ENCODE measurements at regions not wholly inside any gene's neighbourhood (a gene's known extent, or its start where the extent isn't known, plus 50 kb on each side); places are given as distances from the start of the nearest gene placed in this dataset.

- ATAC-seq (ENCODE audit: insufficient read depth, low read depth), result no peak
- no peaks in the 10 kb centered on the region for H4K20me1 ChIP-seq (ENCODE audit: insufficient read depth, low read length)
- H3K9me3 ChIP-seq (ENCODE audit: insufficient read depth, low read length, severe bottlenecking), result no peaks in the 10 kb centered on the region
- no peak overlapping the region for H2AFZ ChIP-seq (ENCODE audit: low read depth, low read length)
- no peaks in the 10 kb centered on the region for H3K79me2 ChIP-seq (ENCODE audit: insufficient read depth, low read length)
- H3K27ac ChIP-seq (ENCODE audit: low read length), result no peak overlapping the region
- no peak overlapping the region for H3K4me3 ChIP-seq (ENCODE audit: low read depth in 1 of 2, low read length in 2 of 2)
- H3K9ac ChIP-seq (ENCODE audit: low read depth, low read length), result no peak overlapping the region
- no peak for TF ChIP-seq CTCF (IDR thresholded peaks at IDR 0.05; ENCODE audit: borderline replicate concordance, extremely low read depth, low read length, poor library complexity, severe bottlenecking)
- TF ChIP-seq EZH2 (IDR thresholded peaks at IDR 0.05; ENCODE audit: borderline replicate concordance, low read depth, low read length, severe bottlenecking), result no peak
- no peak for DNase-seq
- H3K27me3 ChIP-seq (ENCODE audit: insufficient read depth, low read length, poor library complexity), result no peaks in the 10 kb centered on the region
- no peak overlapping the region for H3K4me2 ChIP-seq (ENCODE audit: insufficient read depth, low read length)
- H3K36me3 ChIP-seq (ENCODE audit: insufficient read depth, low read length), result no peaks in the 10 kb centered on the region
- no peaks in the 10 kb centered on the region for H3K4me1 ChIP-seq (ENCODE audit: insufficient read depth, low read length)
Measured at GRCh38 chr11:19604679-19605375, 107.8 kb upstream of the NAV2 start.

GRCh38 chr11:19603771-19604170, 108.9 kb upstream of the NAV2 start:
- H3K9ac ChIP-seq (ENCODE audit: low read depth, low read length), result no peak overlapping the region
- no peak overlapping the region for H2AFZ ChIP-seq (ENCODE audit: low read depth, low read length)
- no peak overlapping the region for H3K4me2 ChIP-seq (ENCODE audit: insufficient read depth, low read length)
- H3K4me3 ChIP-seq (ENCODE audit: low read depth in 1 of 2, low read length in 2 of 2), result no peak overlapping the region
- no peaks in the 10 kb centered on the region for H3K4me1 ChIP-seq (ENCODE audit: insufficient read depth, low read length)
- ATAC-seq (ENCODE audit: insufficient read depth, low read depth) (no peak), DNase-seq (no peak)
- H3K36me3 ChIP-seq (ENCODE audit: insufficient read depth, low read length), result no peaks in the 10 kb centered on the region
- H3K27me3 ChIP-seq (ENCODE audit: insufficient read depth, low read length, poor library complexity), result no peaks in the 10 kb centered on the region
- H3K9me3 ChIP-seq (ENCODE audit: insufficient read depth, low read length, severe bottlenecking), result no peaks in the 10 kb centered on the region
- H3K79me2 ChIP-seq (ENCODE audit: insufficient read depth, low read length), result no peaks in the 10 kb centered on the region
- H3K27ac ChIP-seq (ENCODE audit: low read length), result no peak overlapping the region
- no peaks in the 10 kb centered on the region for H4K20me1 ChIP-seq (ENCODE audit: insufficient read depth, low read length)
- TF ChIP-seq CTCF (IDR thresholded peaks at IDR 0.05; ENCODE audit: borderline replicate concordance, extremely low read depth, low read length, poor library complexity, severe bottlenecking) (no peak), EZH2 (IDR thresholded peaks at IDR 0.05; ENCODE audit: borderline replicate concordance, low read depth, low read length, severe bottlenecking) (no peak)

GRCh38 chr11:19602891-19603290, 109.7 kb upstream of the NAV2 start:
- H2AFZ ChIP-seq (ENCODE audit: low read depth, low read length), result no peak overlapping the region
- H3K36me3 ChIP-seq (ENCODE audit: insufficient read depth, low read length), result no peaks in the 10 kb centered on the region
- H4K20me1 ChIP-seq (ENCODE audit: insufficient read depth, low read length), result no peaks in the 10 kb centered on the region
- H3K27ac ChIP-seq (ENCODE audit: low read length), result no peak overlapping the region
- H3K9ac ChIP-seq (ENCODE audit: low read depth, low read length), result no peak overlapping the region
- H3K79me2 ChIP-seq (ENCODE audit: insufficient read depth, low read length), result no peaks in the 10 kb centered on the region
- H3K27me3 ChIP-seq (ENCODE audit: insufficient read depth, low read length, poor library complexity), result no peaks in the 10 kb centered on the region
- ATAC-seq (ENCODE audit: insufficient read depth, low read depth) (no peak), DNase-seq (no peak)
- no peak overlapping the region for H3K4me3 ChIP-seq (ENCODE audit: low read depth in 1 of 2, low read length in 2 of 2)
- H3K4me2 ChIP-seq (ENCODE audit: insufficient read depth, low read length), result no peak overlapping the region
- TF ChIP-seq CTCF (IDR thresholded peaks at IDR 0.05; ENCODE audit: borderline replicate concordance, extremely low read depth, low read length, poor library complexity, severe bottlenecking) (no peak), EZH2 (IDR thresholded peaks at IDR 0.05; ENCODE audit: borderline replicate concordance, low read depth, low read length, severe bottlenecking) (no peak)
- no peaks in the 10 kb centered on the region for H3K9me3 ChIP-seq (ENCODE audit: insufficient read depth, low read length, severe bottlenecking)
- H3K4me1 ChIP-seq (ENCODE audit: insufficient read depth, low read length), result no peaks in the 10 kb centered on the region
